ENCODE measurements at regions not wholly inside any gene's neighbourhood (a gene's known extent, or its start where the extent isn't known, plus 50 kb on each side); places are given as distances from the start of the nearest gene placed in this dataset.

DNA sequence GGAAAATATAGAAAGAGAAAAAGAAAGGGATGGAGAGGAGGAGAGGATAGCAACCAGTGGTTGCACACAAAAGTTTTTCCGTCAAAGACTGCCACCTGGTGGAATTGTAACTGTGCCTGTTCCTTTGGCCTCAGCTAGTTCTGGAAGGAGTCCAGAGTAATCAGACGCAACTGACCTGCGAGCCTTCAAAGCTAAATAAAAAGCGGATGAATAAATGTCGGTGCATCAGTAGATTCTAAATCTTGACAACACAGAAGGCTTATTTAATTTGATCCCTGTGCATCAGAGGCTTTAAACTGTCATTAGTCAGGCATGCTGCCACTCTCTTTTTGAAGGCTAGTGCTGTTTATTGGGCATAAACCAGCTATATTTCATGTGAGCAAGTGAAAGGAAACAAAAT, 132.9 kb upstream of the ACO1 start:
- no peak for TF ChIP-seq EZH2phosphoT487 (IDR thresholded peaks at IDR 0.05; ENCODE audit: borderline replicate concordance, low read length)
- TF ChIP-seq, protein P1, sequence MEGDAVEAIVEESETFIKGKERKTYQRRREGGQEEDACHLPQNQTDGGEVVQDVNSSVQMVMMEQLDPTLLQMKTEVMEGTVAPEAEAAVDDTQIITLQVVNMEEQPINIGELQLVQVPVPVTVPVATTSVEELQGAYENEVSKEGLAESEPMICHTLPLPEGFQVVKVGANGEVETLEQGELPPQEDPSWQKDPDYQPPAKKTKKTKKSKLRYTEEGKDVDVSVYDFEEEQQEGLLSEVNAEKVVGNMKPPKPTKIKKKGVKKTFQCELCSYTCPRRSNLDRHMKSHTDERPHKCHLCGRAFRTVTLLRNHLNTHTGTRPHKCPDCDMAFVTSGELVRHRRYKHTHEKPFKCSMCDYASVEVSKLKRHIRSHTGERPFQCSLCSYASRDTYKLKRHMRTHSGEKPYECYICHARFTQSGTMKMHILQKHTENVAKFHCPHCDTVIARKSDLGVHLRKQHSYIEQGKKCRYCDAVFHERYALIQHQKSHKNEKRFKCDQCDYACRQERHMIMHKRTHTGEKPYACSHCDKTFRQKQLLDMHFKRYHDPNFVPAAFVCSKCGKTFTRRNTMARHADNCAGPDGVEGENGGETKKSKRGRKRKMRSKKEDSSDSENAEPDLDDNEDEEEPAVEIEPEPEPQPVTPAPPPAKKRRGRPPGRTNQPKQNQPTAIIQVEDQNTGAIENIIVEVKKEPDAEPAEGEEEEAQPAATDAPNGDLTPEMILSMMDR (IDR thresholded peaks at IDR 0.05; ENCODE audit: low read depth, low read length, poor library complexity, severe bottlenecking) = peak; percentile 65
- Histone ChIP-seq H3K27ac (ENCODE audit: low read depth, low read length) (no peak overlapping the region), H3K4me1 (ENCODE audit: control insufficient read depth, low read length) (no peaks in the 10 kb centered on the region), H3K4me2 (ENCODE audit: low read length) (no peak overlapping the region), H3K79me2 (ENCODE audit: control insufficient read depth, low read length) (no peaks in the 10 kb centered on the region), H4K20me1 (ENCODE audit: control insufficient read depth, insufficient read depth, low read depth, low read length) (no peaks in the 10 kb centered on the region), H3K9me3 (ENCODE audit: control insufficient read depth, insufficient read depth, low read length) (no peaks in the 10 kb centered on the region), H3K36me3 (ENCODE audit: control insufficient read depth, low read length) (no peaks in the 10 kb centered on the region), H3K9me2 (replicated peaks; ENCODE audit: control insufficient read depth, low read length) (no peaks in the 10 kb centered on the region), H3K27me3 (ENCODE audit: control insufficient read depth, low read length) (no peaks in the 10 kb centered on the region), H3F3A (ENCODE audit: control insufficient read depth, insufficient read depth) (no peaks in the 10 kb centered on the region), H3K4me3 (ENCODE audit: low read length) (no peak overlapping the region)

DNA sequence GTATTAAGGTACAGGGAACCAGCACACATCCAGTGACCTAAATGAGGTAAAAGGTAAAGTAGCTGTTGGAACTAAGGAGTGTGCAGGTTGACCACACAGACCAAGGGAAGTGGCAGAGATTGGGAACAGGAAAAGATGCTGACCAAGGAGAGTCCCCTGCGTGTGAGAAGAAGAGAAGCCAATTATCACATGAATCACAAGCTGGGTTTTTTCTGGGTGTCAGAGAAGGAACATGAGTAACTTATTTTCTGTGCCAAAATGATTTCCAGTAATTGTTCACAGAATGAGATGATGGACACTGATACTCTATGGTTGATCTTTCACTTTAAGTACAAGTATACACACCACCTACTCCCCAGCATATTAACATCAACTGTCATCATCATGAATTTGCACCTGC, 130.7 kb upstream of the ACO1 start:
- Histone ChIP-seq H3K4me1 (ENCODE audit: control insufficient read depth, low read length) (no peaks in the 10 kb centered on the region), H3K4me2 (ENCODE audit: low read length) (no peak overlapping the region), H3K27ac (ENCODE audit: low read depth, low read length) (no peak overlapping the region), H3K36me3 (ENCODE audit: control insufficient read depth, low read length) (no peaks in the 10 kb centered on the region), H3K9me3 (ENCODE audit: control insufficient read depth, insufficient read depth, low read length) (no peaks in the 10 kb centered on the region), H3K27me3 (ENCODE audit: control insufficient read depth, low read length) (no peaks in the 10 kb centered on the region), H4K20me1 (ENCODE audit: control insufficient read depth, insufficient read depth, low read depth, low read length) (no peaks in the 10 kb centered on the region), H3K4me3 (ENCODE audit: low read length) (no peak overlapping the region), H3F3A (ENCODE audit: control insufficient read depth, insufficient read depth) (no peaks in the 10 kb centered on the region), H3K9me2 (replicated peaks; ENCODE audit: control insufficient read depth, low read length) (no peaks in the 10 kb centered on the region), H3K79me2 (ENCODE audit: control insufficient read depth, low read length) (no peaks in the 10 kb centered on the region)
- TF ChIP-seq, protein P1 (IDR thresholded peaks at IDR 0.05; ENCODE audit: low read depth, low read length, poor library complexity, severe bottlenecking) = no peak
- no peak for TF ChIP-seq EZH2phosphoT487 (IDR thresholded peaks at IDR 0.05; ENCODE audit: borderline replicate concordance, low read length)

DNA sequence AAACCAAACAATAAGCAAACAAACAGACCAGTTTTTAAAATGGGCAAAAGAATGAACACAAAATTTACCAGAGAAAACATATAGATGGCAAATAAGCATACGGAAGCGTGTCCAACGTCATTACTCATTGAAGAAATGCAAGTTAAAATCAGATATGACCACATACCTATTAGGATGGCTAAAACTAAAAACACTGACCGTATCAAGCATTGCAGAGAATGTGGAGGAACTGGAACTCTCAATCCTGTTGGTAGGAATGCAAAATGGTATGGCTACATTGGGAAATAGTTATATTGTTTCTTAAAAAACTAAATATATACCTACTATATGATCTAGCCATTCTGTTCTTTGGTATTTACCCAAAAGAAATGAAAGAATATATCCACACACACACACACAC, 129.4 kb upstream of the ACO1 start:
- H3K9me3 ChIP-seq (ENCODE audit: control insufficient read depth, insufficient read depth, low read length) = no peaks in the 10 kb centered on the region
- H3K4me1 ChIP-seq (ENCODE audit: control insufficient read depth, low read length) = no peaks in the 10 kb centered on the region
- no peak overlapping the region for H3K4me3 ChIP-seq (ENCODE audit: low read length)
- no peaks in the 10 kb centered on the region for H3K79me2 ChIP-seq (ENCODE audit: control insufficient read depth, low read length)
- no peaks in the 10 kb centered on the region for H4K20me1 ChIP-seq (ENCODE audit: control insufficient read depth, insufficient read depth, low read depth, low read length)
- TF ChIP-seq, protein P1 (IDR thresholded peaks at IDR 0.05; ENCODE audit: low read depth, low read length, poor library complexity, severe bottlenecking) = no peak
- TF ChIP-seq EZH2phosphoT487 (IDR thresholded peaks at IDR 0.05; ENCODE audit: borderline replicate concordance, low read length) = no peak
- H3K9me2 ChIP-seq (replicated peaks; ENCODE audit: control insufficient read depth, low read length) = no peaks in the 10 kb centered on the region
- H3K4me2 ChIP-seq (ENCODE audit: low read length) = no peak overlapping the region
- H3F3A ChIP-seq (ENCODE audit: control insufficient read depth, insufficient read depth) = no peaks in the 10 kb centered on the region
- no peaks in the 10 kb centered on the region for H3K36me3 ChIP-seq (ENCODE audit: control insufficient read depth, low read length)
- H3K27ac ChIP-seq (ENCODE audit: low read depth, low read length) = no peak overlapping the region
- no peaks in the 10 kb centered on the region for H3K27me3 ChIP-seq (ENCODE audit: control insufficient read depth, low read length)

DNA sequence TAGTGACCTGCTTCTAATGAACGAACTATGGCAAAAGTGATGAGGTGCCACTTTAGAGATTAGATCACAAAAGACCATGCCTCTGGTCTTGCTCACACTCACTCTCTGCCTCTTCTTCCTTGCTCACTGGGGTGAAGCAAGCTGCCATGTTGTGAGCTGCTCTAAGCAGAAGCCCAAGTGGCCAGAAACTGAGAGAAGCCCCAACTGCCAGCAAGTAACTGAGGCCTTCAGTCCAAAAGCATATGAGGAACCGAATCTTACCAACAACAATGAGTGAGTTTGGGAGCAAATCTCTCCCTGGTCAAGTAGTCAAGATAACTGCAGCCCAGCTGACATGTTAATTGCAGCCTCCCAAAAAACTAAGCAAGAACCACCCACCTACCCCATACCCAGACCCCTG, 126.0 kb upstream of the ACO1 start:
- H3K36me3 ChIP-seq (ENCODE audit: control insufficient read depth, low read length) = no peaks in the 10 kb centered on the region
- no peaks in the 10 kb centered on the region for H3K9me2 ChIP-seq (replicated peaks; ENCODE audit: control insufficient read depth, low read length)
- no peaks in the 10 kb centered on the region for H3K27me3 ChIP-seq (ENCODE audit: control insufficient read depth, low read length)
- no peak overlapping the region for H3K4me2 ChIP-seq (ENCODE audit: low read length)
- no peak overlapping the region for H3K27ac ChIP-seq (ENCODE audit: low read depth, low read length)
- TF ChIP-seq, protein P1 (IDR thresholded peaks at IDR 0.05; ENCODE audit: low read depth, low read length, poor library complexity, severe bottlenecking) = no peak
- no peak for TF ChIP-seq EZH2phosphoT487 (IDR thresholded peaks at IDR 0.05; ENCODE audit: borderline replicate concordance, low read length)
- no peak overlapping the region for H3K4me3 ChIP-seq (ENCODE audit: low read length)
- H4K20me1 ChIP-seq (ENCODE audit: control insufficient read depth, insufficient read depth, low read depth, low read length) = no peaks in the 10 kb centered on the region
- no peaks in the 10 kb centered on the region for H3F3A ChIP-seq (ENCODE audit: control insufficient read depth, insufficient read depth)
- no peaks in the 10 kb centered on the region for H3K9me3 ChIP-seq (ENCODE audit: control insufficient read depth, insufficient read depth, low read length)
- H3K79me2 ChIP-seq (ENCODE audit: control insufficient read depth, low read length) = no peaks in the 10 kb centered on the region
- no peaks in the 10 kb centered on the region for H3K4me1 ChIP-seq (ENCODE audit: control insufficient read depth, low read length)

Measured in DOHH2 (cell line).